CD4-positive, alpha-beta T cell (primary cell): ENCODE measurements at regions not wholly inside any gene's neighbourhood (a gene's known extent, or its start where the extent isn't known, plus 50 kb on each side); places are given as distances from the start of the nearest gene placed in this dataset.

Experiments used
- ATAC-seq: fragments of 200-7000 bp; cut with Tn5 transposase; one replicate; pipeline ENCODE4 v1.10.0; 2022; ENCODE audit warnings: mild to moderate bottlenecking; ENCODE audit not compliant: poor library complexity
- CTCF ChIA-PET: fragments of 350-600 bp; sonication (Branson Sonifier 250); formaldehyde crosslinking; loops from one replicate; lab custom pipeline; 2021; ENCODE audit warnings: antibody characterized with exemption, inconsistent platforms; lab: Charles Lee
- POLR2A ChIA-PET: fragments of 350-600 bp; sonication (Branson Sonifier 250); formaldehyde crosslinking; loops from one replicate; lab custom pipeline; 2021; ENCODE audit warnings: antibody characterized with exemption, inconsistent platforms; lab: Charles Lee
- DNase-seq, 14 experiments: peaks; one replicate each; pipeline ENCODE4 v3.0.0-alpha.2; 2013 to 2020; ENCODE audit warnings: mixed read lengths in 2 of 14
- H3K27ac ChIP-seq, 2 donors: one replicate each; pipeline versions ENCODE4 v1.5.1 to v1.7.0; 2013; ENCODE audit warnings: low read length in 2 of 2, low read depth in 1 of 2, mild to moderate bottlenecking in 1 of 2
- H3K27me3 ChIP-seq, 2 experiments: 1 replicate in 1 of 2; 2 replicates in 1 of 2; pipeline versions ENCODE4 v1.6.1 to v1.7.0; 2013; ENCODE audit warnings: low read length in 2 of 2, control low read depth in 1 of 2, mild to moderate bottlenecking in 1 of 2, moderate library complexity in 1 of 2; ENCODE audit not compliant: insufficient read depth in 2 of 2, control insufficient read depth in 1 of 2
- H3K36me3 ChIP-seq: one replicate; pipeline ENCODE4 v1.6.1; 2013; ENCODE audit warnings: low read length, control low read depth; ENCODE audit not compliant: insufficient read depth
- H3K4me1 ChIP-seq: one replicate; pipeline ENCODE4 v1.6.1; 2013; ENCODE audit warnings: low read length, control low read depth; ENCODE audit not compliant: insufficient read depth
- H3K4me3 ChIP-seq: one replicate; pipeline ENCODE4 v1.5.1; 2013; ENCODE audit warnings: mild to moderate bottlenecking, low read length, moderate library complexity
- H3K9me3 ChIP-seq, 2 experiments: 1 replicate in 1 of 2; 2 replicates in 1 of 2; pipeline versions ENCODE4 v1.6.1 to v1.7.0; 2013; ENCODE audit warnings: low read length in 2 of 2, mild to moderate bottlenecking in 2 of 2, control low read depth in 1 of 2, moderate library complexity in 1 of 2; ENCODE audit not compliant: control insufficient read depth in 1 of 2, insufficient read depth in 1 of 2
- H3K27ac Mint-ChIP-seq: one replicate; pipeline ENCODE4 v1.8.0; 2020; ENCODE audit warnings: mixed read lengths
- H3K27me3 Mint-ChIP-seq: one replicate; pipeline ENCODE4 v1.8.0; 2021; ENCODE audit warnings: mixed read lengths
- H3K36me3 Mint-ChIP-seq: one replicate; pipeline ENCODE4 v1.8.0; 2021; ENCODE audit warnings: low read depth, mixed read lengths
- H3K4me1 Mint-ChIP-seq: one replicate; pipeline ENCODE4 v1.8.0; 2021; ENCODE audit warnings: low read depth, mixed read lengths
- H3K4me3 Mint-ChIP-seq: one replicate; pipeline ENCODE4 v1.8.0; 2020; ENCODE audit warnings: mild to moderate bottlenecking, mixed read lengths
- H3K9me3 Mint-ChIP-seq: one replicate; pipeline ENCODE4 v1.8.0; 2020; ENCODE audit warnings: mixed read lengths
- CTCF ChIP-seq: fragments of 200-600 bp; IDR thresholded peaks from one replicate; pipeline ENCODE4 v1.8.0; 2022; ENCODE audit warnings: antibody characterized with exemption, mild to moderate bottlenecking
- intact Hi-C, 2 experiments: fragments of 100-400 bp; cut with DNase I in 1 of 2; cut with micrococcal nuclease in 1 of 2; formaldehyde crosslinking; loops; one replicate each; pipeline versions ENCODE4 v1.15.1 to v1.9.0; 2023 to 2025; cut with DNase I, micrococcal nuclease

DNA sequence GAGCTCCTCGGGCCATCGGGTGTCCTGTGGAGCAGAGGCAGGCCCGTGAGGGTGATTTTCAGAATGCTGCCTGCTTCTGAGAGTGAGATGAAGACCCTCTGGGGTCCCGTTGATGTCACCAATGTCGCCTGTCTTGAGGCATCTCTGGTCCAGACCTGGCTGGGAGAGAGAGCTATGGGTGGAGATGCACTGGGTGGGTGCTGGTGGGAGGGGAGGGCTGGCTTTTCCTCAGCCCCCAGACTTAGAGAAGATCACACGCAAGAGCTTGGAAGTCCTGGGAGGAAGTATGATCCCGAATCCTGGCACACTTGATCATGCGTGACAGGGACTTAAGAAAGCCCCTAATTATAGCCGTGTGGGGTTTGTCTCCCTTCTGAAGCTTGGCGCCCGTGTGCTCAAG, 103.2 kb upstream of the CD93 start:
- DNase-seq (no peak), ATAC-seq (no peak)
- no peak for TF ChIP-seq CTCF
- H3K27ac Mint-ChIP-seq, result no peak overlapping the region
- no peaks in the 10 kb centered on the region for H3K4me1 ChIP-seq
- POLR2A ChIA-PET, result no interaction called here
- no peak overlapping the region for H3K27ac ChIP-seq
- no peaks in the 10 kb centered on the region for H3K27me3 Mint-ChIP-seq
- no peaks in the 10 kb centered on the region for H3K4me1 Mint-ChIP-seq
- intact Hi-C loops, result no loop called here
- H3K36me3 ChIP-seq, result no peaks in the 10 kb centered on the region
- peaks cover 0 to 29% of the 10 kb centered on the region in 2 experiments for H3K9me3 ChIP-seq
- H3K36me3 Mint-ChIP-seq, result no peaks in the 10 kb centered on the region
- H3K9me3 Mint-ChIP-seq, result no peaks in the 10 kb centered on the region
- no peak overlapping the region for H3K4me3 Mint-ChIP-seq
- H3K27me3 ChIP-seq, result peaks cover 0 to 6% of the 10 kb centered on the region in 2 experiments
- no peak overlapping the region for H3K4me3 ChIP-seq
- CTCF ChIA-PET, result no interaction called here

- ChIA-PET POLR2A (no interaction called here), CTCF (no interaction called here)
- Mint-ChIP-seq H3K36me3 (no peaks in the 10 kb centered on the region), H3K4me1 (no peaks in the 10 kb centered on the region), H3K27me3 (no peaks in the 10 kb centered on the region), H3K27ac (no peak overlapping the region), H3K4me3 (no peak overlapping the region), H3K9me3 (no peaks in the 10 kb centered on the region)
- Histone ChIP-seq H3K9me3 (peaks cover 0 to 29% of the 10 kb centered on the region in 2 experiments), H3K36me3 (no peaks in the 10 kb centered on the region), H3K4me3 (no peak overlapping the region), H3K27me3 (peaks cover 0 to 6% of the 10 kb centered on the region in 2 experiments), H3K4me1 (no peaks in the 10 kb centered on the region), H3K27ac (no peak overlapping the region)
- TF ChIP-seq CTCF, result no peak
- ATAC-seq, result no peak
- intact Hi-C loops, result no loop called here
- no peak for DNase-seq
Observed at GRCh38 chr20:23188377-23189169, 102.4 kb upstream of the CD93 start.

DNA sequence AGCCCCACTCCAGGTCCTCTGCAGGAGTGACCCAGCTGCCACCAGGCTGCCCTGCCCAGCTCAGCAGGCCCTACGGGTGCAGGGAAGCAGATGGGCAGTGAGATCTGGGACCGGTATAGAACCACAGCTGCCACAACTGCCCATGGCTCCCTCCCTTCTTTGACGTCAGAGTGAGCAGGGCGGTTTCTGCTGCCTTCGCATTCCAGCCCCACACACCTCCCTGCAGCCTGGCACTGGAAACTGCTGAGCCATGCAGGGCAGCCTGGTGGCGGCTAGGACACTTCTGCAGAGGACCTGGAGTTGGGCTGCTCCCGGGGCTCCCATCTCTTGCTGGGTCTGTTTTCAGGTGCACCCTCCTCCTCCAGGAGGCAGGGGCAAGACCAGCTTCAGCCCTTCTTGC, 101.6 kb upstream of the CD93 start:
- ChIA-PET POLR2A (no interaction called here), CTCF (no interaction called here)
- H3K4me3 ChIP-seq, result no peak overlapping the region
- peaks cover 0 to 6% of the 10 kb centered on the region in 2 experiments for H3K27me3 ChIP-seq
- Mint-ChIP-seq H3K36me3 (no peaks in the 10 kb centered on the region), H3K9me3 (no peaks in the 10 kb centered on the region), H3K4me1 (no peaks in the 10 kb centered on the region), H3K27ac (no peak overlapping the region), H3K4me3 (no peak overlapping the region), H3K27me3 (no peaks in the 10 kb centered on the region)
- no peaks in the 10 kb centered on the region for H3K36me3 ChIP-seq
- no peaks in the 10 kb centered on the region for H3K4me1 ChIP-seq
- DNase-seq (peak in 2 of 14 experiments; percentile 7 to 34), ATAC-seq (no peak)
- TF ChIP-seq CTCF, result no peak
- no peak overlapping the region for H3K27ac ChIP-seq
- peaks cover 0 to 29% of the 10 kb centered on the region in 2 experiments for H3K9me3 ChIP-seq
- intact Hi-C loops, result loop anchor here in 1 of 2 experiments (1.0 kb wide), 1 partner anchor 9 kb away; no protein-coding TSS in a partner anchor
